ENCODE measurements at regions not wholly inside any gene's neighbourhood (a gene's known extent, or its start where the extent isn't known, plus 50 kb on each side); places are given as distances from the start of the nearest gene placed in this dataset.

DNA sequence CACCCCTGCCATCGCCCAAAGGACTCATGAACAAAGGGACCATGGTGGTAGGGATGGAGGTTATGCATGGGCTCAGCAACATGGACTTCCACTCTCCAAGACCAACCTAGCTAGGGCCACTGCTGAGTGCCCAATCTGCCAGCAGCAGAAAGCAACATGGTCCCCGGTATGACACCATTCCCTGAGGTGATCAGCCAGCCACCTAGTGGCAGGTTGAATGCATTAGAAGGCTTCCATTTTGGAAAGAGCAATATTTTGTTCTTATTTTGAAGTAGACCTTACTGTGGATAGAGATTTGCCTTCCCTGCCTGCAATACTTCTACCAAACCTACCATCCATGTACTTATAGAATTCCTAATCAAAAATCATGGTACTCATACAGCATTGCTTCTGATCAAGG is 99.8 kb downstream of the METTL4 start:
- no peak for FAIRE-seq

DNA sequence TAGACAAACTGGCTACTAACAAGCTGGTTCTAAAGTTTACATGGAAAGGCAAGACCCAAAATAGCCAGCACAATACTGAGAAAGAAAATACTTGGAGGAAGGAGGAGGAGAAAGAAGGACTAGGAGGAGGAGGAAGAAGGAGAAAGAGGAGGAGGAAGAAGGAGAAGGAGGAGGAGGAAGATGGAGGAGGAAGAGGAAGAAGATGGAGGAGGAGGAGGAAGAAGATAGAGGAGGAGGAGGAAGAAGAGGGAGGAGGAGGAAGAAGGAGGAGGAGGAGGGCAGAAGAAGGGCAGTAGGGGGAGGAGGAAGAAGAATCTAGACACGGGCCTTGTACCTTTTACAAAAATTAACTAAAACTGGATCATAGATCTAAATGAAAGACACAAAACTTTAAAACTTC is 92.6 kb downstream of the METTL4 start:
- no peak for FAIRE-seq

DNA sequence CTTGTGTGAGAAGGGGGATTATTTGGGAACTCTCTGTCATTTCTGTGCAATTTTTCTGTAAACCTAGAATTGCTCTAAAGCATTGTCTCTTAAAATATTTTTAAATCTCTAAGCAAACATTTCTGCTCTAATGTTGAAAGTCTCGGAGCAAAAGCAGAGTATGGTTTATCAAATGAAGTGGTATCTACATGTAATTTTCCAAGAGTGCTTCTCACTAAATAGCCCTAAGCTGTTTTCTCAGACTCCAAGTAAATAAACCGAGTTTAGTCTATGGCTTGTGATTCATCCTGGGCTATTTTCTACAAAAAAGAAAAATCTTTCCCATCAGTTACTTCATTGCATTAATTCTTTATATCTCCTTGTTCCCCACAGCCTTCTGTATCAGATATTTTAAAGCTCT is 90.8 kb downstream of the METTL4 start:
- FAIRE-seq, result no peak

DNA sequence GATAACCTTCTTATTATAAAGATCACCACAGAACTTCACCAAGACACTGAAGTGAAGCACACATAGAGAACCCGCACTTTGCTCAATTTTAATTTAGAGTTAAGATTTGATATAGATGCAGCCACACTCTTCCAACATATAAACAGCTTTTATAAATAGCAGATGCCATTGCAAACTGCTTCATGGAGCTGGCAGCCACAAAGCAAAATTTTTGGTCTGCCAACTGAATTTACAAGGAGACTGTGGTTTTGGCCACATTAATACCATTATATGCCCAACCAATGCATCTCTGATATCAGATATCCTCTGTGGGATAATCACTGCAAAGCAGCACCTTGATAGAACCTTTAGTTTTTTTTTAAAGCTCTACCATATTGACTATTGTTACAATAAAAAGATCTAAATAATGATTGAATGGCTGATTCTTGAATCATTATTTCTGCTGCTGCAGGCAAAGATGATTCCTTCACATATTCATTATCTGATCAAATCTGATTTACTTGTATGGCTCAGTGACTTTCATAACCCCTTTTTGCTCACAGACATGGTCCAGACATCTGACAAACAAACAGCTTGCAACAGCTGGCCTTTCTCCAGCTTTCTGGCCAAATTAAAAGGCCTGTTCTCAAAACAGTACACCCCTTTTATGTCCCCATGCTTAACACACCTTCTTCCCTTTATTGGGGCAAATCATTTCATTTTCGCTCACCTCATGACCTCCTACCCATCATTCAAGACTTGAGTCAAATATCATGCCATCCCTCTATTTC is 88.4 kb downstream of the METTL4 start:
- FAIRE-seq, result no peak

DNA sequence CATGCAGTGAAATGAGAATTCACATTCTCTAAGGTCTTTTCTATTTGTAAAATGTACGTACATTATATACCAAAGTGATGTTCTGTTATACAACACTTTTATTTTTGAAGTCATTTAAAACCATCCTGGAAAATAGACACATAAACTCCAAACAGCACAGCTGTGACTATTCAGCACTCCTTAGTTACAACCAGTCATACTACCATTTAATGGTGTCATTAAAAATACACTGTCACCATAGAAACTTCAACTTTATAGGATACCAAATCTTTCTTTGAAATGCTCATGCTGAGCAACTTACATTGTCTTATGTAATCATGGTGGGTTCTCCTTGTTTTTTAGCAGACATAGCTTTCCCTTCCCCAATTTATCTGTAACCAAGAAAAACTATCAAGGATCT is 85.3 kb downstream of the METTL4 start:
- FAIRE-seq, result no peak

DNA sequence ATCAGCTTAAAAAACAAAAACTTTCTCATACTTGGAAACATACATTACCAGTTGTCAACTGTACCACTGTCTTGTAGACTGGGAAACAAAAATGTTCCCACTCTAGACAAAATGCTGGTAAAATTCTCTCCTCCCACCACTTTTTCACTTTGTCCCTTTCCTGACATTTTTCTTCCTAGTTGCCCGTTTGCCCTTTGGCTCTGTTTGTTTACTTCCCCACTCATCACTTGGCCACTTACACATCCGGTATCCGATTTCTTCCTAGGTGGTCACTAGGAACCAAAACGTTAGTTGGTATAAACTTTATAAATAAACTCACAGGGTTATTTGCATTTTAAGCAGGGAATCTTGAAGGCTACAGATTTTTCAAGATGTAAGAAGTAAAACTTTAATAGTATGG is 84.9 kb downstream of the METTL4 start:
- FAIRE-seq, result no peak

Measured in G401.6 (cell line).